SK-N-MC (cell line): ENCODE measurements at regions not wholly inside any gene's neighbourhood (a gene's known extent, or its start where the extent isn't known, plus 50 kb on each side); places are given as distances from the start of the nearest gene placed in this dataset.
"Not testable (repeated sequence)": the region's sequence is repeated elsewhere in the genome, so short reads cannot be mapped to it uniquely, and the experiment has no call there.

Experiments
- DNase-seq: peaks from one replicate; pipeline ENCODE4 v3.0.0-alpha.2; 2011; ENCODE audit warnings: low read depth, low spot score
- H3K27ac ChIP-seq: fragments of 200-600 bp; sonication (generic); 2 replicates; pipeline ENCODE4 v1.5.1; 2016; ENCODE audit warnings: mixed run types
- H3K36me3 ChIP-seq: fragments of 200-600 bp; sonication (generic); 2 replicates; pipeline ENCODE4 v1.6.1; 2017; ENCODE audit warnings: antibody characterized with exemption, low read length, mixed read lengths; ENCODE audit not compliant: insufficient read depth
- H3K4me3 ChIP-seq: fragments of 200-600 bp; sonication (generic); 2 replicates; pipeline ENCODE4 v1.5.1; 2016
- H3K9ac ChIP-seq: fragments of 200-600 bp; sonication (generic); 2 replicates; pipeline ENCODE4 v1.8.0; 2017; ENCODE audit warnings: mixed run types, mixed read lengths; ENCODE audit not compliant: insufficient read length
- H3K9me3 ChIP-seq: fragments of 200-600 bp; sonication (generic); 2 replicates; pipeline ENCODE4 v1.6.1; 2017; ENCODE audit warnings: low read depth, mild to moderate bottlenecking, antibody characterized with exemption, low read length, moderate library complexity, mixed read lengths
- EZH2 ChIP-seq: fragments of 200-600 bp; sonication (generic); IDR thresholded peaks from one replicate; pipeline ENCODE4 v1.6.1; 2017; ENCODE audit warnings: antibody characterized with exemption
- FOXP2 ChIP-seq: optimal IDR thresholded peaks from 2 replicates; pipeline ENCODE3; 2011; ENCODE audit warnings: mild to moderate bottlenecking, moderate library complexity; ENCODE audit not compliant: insufficient read depth; ENCODE audit errors: extremely low read length, control extremely low read depth
- POLR2AphosphoS5 ChIP-seq: IDR thresholded peaks from 2 replicates; pipeline ENCODE4 v1.6.1; 2012; ENCODE audit warnings: mild to moderate bottlenecking, low read depth, low read length, borderline replicate concordance

DNA sequence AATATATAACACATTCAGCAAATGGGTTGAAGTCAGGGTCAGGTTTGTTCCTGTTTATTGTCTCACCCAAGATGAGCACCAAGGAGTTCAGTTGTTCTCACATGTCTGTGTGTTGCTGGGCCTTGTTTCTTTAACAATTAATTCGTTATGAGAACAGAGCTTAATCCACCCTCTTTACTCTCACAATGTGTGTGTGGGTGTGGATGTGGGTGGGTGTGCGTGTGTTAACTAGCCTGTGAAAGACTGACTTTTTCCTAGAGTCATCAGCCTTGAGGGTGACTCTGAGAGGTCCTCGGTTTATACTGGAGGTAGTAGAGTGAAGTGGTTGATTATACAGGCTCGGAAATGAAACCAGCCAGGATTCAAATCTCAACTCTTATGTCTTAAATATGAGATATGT lies 672.1 kb downstream of the MAFB start:
- H3K4me3 ChIP-seq: no peak overlapping the region
- TF ChIP-seq POLR2AphosphoS5 (no peak), EZH2 (no peak), FOXP2 (no peak)

DNA sequence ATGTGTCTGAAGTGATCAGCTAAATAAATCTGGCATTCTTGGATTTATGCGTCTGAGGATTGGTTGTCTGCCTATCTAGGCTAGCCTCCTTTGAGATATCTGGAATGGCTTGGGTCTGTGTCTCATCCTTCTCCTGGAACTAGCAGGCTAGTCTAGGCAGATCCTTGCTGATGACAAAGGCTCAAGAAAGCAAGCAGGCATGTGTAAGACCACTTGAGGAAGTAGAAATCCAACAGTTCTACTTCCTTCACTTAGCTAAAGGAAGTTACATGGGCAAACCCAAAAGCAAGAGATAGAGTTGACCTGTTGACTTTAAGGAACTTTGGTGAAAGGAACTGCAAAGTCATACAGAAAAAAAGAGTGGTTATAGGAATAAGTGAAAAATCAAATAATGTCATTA lies 672.6 kb downstream of the MAFB start:
- H3K36me3 ChIP-seq: no peaks in the 10 kb centered on the region
- no peak overlapping the region for H3K27ac ChIP-seq
- no peak for TF ChIP-seq POLR2AphosphoS5
- TF ChIP-seq FOXP2: no peak
- no peak for TF ChIP-seq EZH2
- H3K4me3 ChIP-seq: no peak overlapping the region
- no peak overlapping the region for H3K9ac ChIP-seq
- DNase-seq: no peak
- no peaks in the 10 kb centered on the region for H3K9me3 ChIP-seq

More for the DNA sequence above, 672.1 kb downstream of the MAFB start:
- Histone ChIP-seq H3K9me3 (no peaks in the 10 kb centered on the region), H3K27ac (no peak overlapping the region), H3K36me3 (no peaks in the 10 kb centered on the region), H3K9ac (no peak overlapping the region)
- no peak for DNase-seq

DNA sequence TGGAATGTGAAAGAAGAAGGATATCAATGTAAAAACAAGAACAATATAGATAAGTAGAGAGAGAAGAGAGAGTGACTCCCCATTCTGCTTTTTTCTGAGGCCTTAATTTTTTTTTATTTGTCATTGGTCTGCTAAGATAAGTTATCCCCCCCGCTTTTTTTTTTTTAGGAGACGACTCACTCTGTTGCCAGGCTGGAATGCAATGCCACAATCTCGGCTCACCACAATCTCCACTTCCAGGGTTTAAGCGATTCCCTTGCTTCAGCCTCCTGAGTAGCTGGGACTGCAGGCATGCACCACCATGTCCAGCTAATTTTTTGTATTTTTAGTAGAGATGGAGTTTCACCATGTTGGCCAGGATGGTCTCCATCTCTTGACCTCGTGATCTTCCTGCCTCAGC lies 677.0 kb downstream of the MAFB start:
- not testable (repeated sequence) for H3K36me3 ChIP-seq, H3K9ac ChIP-seq, DNase-seq, H3K9me3 ChIP-seq, H3K27ac ChIP-seq, H3K4me3 ChIP-seq

DNA sequence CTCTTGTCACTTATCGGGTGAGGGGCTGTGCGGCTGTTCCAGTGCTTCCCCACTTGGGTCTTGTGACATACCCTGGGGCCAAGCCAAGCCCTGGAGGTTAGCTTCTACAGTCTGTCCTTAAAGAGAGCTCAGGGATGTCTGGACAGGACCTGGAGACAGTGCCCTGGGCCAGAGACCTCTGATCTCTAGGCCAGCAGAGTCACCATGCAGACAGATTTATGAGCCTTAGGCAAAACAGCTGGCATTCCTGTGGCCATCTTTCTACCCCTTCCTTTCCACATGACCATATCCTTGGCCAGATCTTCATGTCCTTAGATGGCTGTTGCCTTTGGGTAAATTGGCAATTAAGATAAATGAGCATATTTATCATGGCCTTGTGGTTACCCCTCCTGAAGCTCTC lies 678.6 kb downstream of the MAFB start:
- no peak for DNase-seq
- H3K9ac ChIP-seq: no peak overlapping the region
- no peak overlapping the region for H3K27ac ChIP-seq
- no peak overlapping the region for H3K4me3 ChIP-seq
- no peak for TF ChIP-seq EZH2
- no peak for TF ChIP-seq FOXP2
- no peak for TF ChIP-seq POLR2AphosphoS5
- no peaks in the 10 kb centered on the region for H3K36me3 ChIP-seq
- no peaks in the 10 kb centered on the region for H3K9me3 ChIP-seq

DNA sequence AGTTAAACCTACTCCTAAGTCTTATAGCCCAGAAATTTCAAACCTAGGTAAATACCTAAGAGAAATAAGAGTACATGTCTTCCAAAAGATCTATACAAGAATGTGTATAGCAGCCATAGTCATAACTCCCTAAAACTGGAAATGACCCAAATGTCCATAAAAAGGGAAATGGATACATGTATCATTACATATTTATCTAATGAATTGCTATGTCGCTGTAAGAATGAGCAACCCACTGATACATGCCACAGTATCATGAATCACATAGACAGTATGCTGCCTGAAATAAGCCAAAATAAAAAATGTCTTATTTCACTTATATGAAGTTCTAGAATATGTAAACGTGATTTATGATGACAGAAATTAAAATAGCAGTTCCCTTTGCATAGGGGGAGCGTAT lies 679.5 kb downstream of the MAFB start:
- DNase-seq: no peak
- Histone ChIP-seq H3K9me3 (no peaks in the 10 kb centered on the region), H3K27ac (no peak overlapping the region), H3K9ac (no peak overlapping the region), H3K36me3 (no peaks in the 10 kb centered on the region), H3K4me3 (no peak overlapping the region)
- TF ChIP-seq POLR2AphosphoS5: no peak

DNA sequence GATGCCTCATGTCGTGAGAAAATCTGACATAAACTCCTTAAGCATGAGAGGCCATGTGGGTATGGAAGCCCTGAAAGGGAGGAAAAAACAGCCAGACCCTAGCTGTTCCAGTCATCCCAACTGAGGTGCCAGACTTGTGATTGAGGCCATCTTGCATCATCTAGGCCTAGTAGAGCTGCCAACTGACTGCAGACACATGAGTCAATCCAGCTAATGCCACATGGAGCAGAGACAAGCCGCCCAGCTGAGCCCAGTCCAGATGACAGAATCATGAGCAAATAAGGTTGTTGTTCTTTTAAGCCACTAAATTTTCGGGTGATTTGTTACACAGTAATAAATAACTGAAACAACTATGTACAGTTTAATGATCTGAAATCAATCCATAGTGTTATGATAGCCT lies 680.9 kb downstream of the MAFB start:
- H3K9ac ChIP-seq: no peak overlapping the region
- no peaks in the 10 kb centered on the region for H3K36me3 ChIP-seq
- H3K4me3 ChIP-seq: no peak overlapping the region
- DNase-seq: no peak
- H3K9me3 ChIP-seq: no peaks in the 10 kb centered on the region
- TF ChIP-seq EZH2: no peak
- TF ChIP-seq FOXP2: no peak
- no peak for TF ChIP-seq POLR2AphosphoS5
- H3K27ac ChIP-seq: no peak overlapping the region

DNA sequence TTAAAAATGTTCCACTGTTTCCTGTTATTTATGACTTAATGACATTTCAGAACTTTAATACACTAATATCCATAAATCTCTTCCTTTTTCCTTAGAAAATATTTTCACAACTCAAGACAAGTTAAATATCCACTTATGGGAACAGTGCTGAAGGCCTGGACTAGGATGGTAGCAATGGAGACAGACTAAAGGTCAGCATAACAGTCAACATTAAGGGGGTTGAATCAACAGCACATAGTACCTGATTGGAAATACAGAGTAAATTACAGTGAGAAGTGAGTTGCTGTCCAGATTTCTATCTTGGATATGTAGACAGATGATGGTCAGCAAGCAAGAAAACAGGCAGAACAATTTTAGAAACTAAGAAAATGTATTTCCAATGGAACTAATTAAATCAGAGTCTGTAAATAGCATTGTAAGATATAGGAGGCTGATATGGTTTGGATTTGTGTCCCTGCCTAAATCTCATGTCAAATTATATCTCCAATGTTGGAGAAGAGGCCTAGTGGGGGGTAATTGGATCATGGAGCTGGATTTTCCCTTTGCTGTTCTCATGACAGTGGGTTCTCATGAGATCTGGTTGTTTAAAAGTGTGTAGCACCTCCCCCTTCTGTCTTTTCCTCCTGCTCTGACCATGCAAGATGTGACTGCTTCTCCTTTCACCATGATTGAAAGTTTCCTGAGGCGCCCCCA lies 682.7 kb downstream of the MAFB start:
- Histone ChIP-seq H3K9ac (no peak overlapping the region), H3K4me3 (peak overlapping the region; percentile 23; the same call in 1 of the 2 replicates), H3K27ac (no peak overlapping the region), H3K9me3 (no peaks in the 10 kb centered on the region), H3K36me3 (no peaks in the 10 kb centered on the region)
- TF ChIP-seq EZH2: no peak
- no peak for TF ChIP-seq FOXP2
- TF ChIP-seq POLR2AphosphoS5: no peak
- peak; percentile 20 for DNase-seq

DNA sequence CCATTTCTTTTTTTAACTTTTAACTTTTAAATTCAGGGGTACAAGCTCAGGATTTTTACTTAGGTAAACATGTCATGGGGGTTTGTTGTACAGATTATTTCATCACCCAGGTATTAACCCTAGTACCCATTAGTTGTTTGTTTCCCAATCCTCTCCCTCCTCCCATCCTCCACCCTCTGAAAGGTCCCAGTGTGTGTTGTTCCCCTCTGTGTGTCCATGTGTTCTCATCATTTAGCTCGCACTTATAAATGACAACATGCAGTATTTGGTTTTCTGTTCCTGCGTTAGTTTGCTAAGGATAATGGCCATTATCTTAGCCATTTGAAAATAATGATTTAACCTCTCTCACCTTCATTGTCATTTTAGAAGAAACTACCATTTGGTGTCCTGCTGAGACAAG lies 684.9 kb downstream of the MAFB start:
- not testable (repeated sequence) for H3K9me3 ChIP-seq, DNase-seq, H3K36me3 ChIP-seq, H3K27ac ChIP-seq, H3K4me3 ChIP-seq, H3K9ac ChIP-seq

DNA sequence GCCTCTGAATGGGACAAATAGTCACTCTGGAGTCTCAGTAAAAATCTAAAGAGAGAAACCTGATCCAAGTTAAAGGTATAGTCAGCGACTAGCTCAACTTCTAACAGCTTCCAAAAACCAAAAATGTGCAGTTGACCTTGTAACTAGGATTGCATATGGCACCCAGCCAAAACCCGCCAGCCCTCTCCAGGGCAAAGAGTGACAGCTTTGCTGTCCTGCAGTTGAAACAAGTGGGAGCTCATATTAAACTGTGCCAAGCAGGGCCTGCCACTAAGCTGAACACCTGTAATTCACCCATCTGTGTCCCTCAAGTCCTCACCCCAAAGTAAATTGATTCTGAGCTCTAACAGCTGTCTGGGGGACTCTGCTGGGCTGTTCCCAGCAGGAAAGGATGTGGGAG lies 695.3 kb downstream of the MAFB start:
- no peak for DNase-seq
- Histone ChIP-seq H3K9ac (no peak overlapping the region), H3K36me3 (no peaks in the 10 kb centered on the region), H3K9me3 (no peaks in the 10 kb centered on the region; the same call in 1 of the 2 replicates), H3K27ac (no peak overlapping the region), H3K4me3 (no peak overlapping the region)
- no peak for TF ChIP-seq EZH2
- no peak for TF ChIP-seq POLR2AphosphoS5
- TF ChIP-seq FOXP2: no peak

DNA sequence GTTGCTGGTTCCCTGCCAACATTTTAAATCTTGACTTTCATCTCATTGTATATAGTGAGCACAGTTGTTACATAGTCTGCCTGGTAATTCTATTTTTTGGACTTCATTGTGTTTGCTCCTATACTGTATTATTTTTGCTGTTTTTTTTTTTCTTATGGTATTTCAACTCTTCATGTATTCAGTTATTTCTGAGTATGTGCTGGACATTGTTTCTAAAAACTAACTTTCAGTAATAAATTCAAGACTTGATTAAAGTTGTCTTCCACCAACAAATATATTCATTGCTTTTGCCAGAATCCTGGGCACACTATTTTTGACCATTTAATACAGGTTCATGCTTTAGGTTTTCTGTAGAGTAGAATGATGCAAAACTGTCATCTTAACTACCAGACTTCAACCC lies 698.3 kb downstream of the MAFB start:
- no peak for TF ChIP-seq EZH2
- no peak for TF ChIP-seq FOXP2
- TF ChIP-seq POLR2AphosphoS5: no peak
- Histone ChIP-seq H3K9me3 (no peaks in the 10 kb centered on the region; the same call in 1 of the 2 replicates), H3K4me3 (no peak overlapping the region), H3K9ac (no peak overlapping the region), H3K36me3 (no peaks in the 10 kb centered on the region), H3K27ac (no peak overlapping the region)
- no peak for DNase-seq
